GM12878 (cell line): ENCODE measurements at regions not wholly inside any gene's neighbourhood (a gene's known extent, or its start where the extent isn't known, plus 50 kb on each side); places are given as distances from the start of the nearest gene placed in this dataset.

ENCODE experiments used
- ATAC-seq: fragments of 200-7000 bp; cut with Tn5 transposase; 3 replicates; pipeline ENCODE4 v1.9.1; 2020; ENCODE audit warnings: mild to moderate bottlenecking, moderate library complexity
- BruUV-seq: library from RNA; stranded (reverse); fragments of 400-500 nt; replicated peaks from 2 replicates; lab custom pipeline; 2021; lab: Mats Ljungman, UMichigan
- CTCF ChIA-PET: fragments of 300-600 bp; sonication (Branson Sonifier 250); formaldehyde crosslinking; extraction: SDS; loops from one replicate; lab custom pipeline; 2021; ENCODE audit warnings: inconsistent platforms; lab: Yijun Ruan, JAX
- POLR2A ChIA-PET: fragments of 350-600 bp; formaldehyde crosslinking; extraction: SDS; loops from one replicate; lab custom pipeline; 2021; ENCODE audit warnings: inconsistent platforms; lab: Charles Lee
- RAD21 ChIA-PET: fragments of 300-600 bp; sonication (Branson Sonifier 250); formaldehyde crosslinking; loops from one replicate; lab custom pipeline; 2023; ENCODE audit warnings: antibody characterized with exemption; ENCODE audit not compliant: unreplicated experiment; lab: Charles Lee
- SMC1A ChIA-PET: fragments of 300-600 bp; sonication (Branson Sonifier 250); formaldehyde crosslinking; loops from one replicate; lab custom pipeline; 2023; ENCODE audit not compliant: unreplicated experiment, uncharacterized antibody; lab: Charles Lee
- DNase-seq: peaks from one replicate; pipeline ENCODE4 v3.0.0-alpha.2; 2011; ENCODE audit warnings: low read depth, low spot score
- FAIRE-seq: peaks from 3 replicates; lab custom pipeline; 2011; peaks lifted over from hg19 to GRCh38; lab: Jason Lieb, UNC
- H2AFZ ChIP-seq: 2 replicates; pipeline ENCODE4 v1.6.0; 2011; ENCODE audit warnings: low read depth, low read length, control low read depth; ENCODE audit not compliant: control insufficient read depth
- H3K27ac ChIP-seq: 2 replicates; pipeline ENCODE4 v1.5.1; 2011; ENCODE audit warnings: control low read depth; ENCODE audit not compliant: control insufficient read depth, insufficient read depth
- H3K27me3 ChIP-seq, 2 experiments: replicated peaks in 1 of 2; 2 replicates each; pipeline versions ENCODE4 v1.6.0 to v1.6.1; 2011; ENCODE audit warnings: low read length in 1 of 2; ENCODE audit not compliant: control insufficient read depth in 2 of 2, insufficient read depth in 2 of 2
- H3K36me3 ChIP-seq, 2 experiments: 2 replicates each; pipeline ENCODE4 v1.5.1; 2011; ENCODE audit warnings: low read length in 1 of 2; ENCODE audit not compliant: control insufficient read depth in 2 of 2, insufficient read depth in 2 of 2
- H3K4me1 ChIP-seq: 2 replicates; pipeline ENCODE4 v1.6.1; 2011; ENCODE audit warnings: mild to moderate bottlenecking, low read length, moderate library complexity, mixed read lengths; ENCODE audit not compliant: control insufficient read depth, insufficient read depth
- H3K4me2 ChIP-seq: 2 replicates; pipeline ENCODE4 v1.6.0; 2011; ENCODE audit warnings: control low read depth; ENCODE audit not compliant: control insufficient read depth, insufficient read depth
- H3K4me3 ChIP-seq: fragments of 200-600 bp; sonication (generic); 2 replicates; pipeline ENCODE4 v1.5.1; 2016
- H3K79me2 ChIP-seq: 2 replicates; pipeline ENCODE4 v1.6.0; 2011; ENCODE audit warnings: low read length; ENCODE audit not compliant: control insufficient read depth, insufficient read depth
- H3K9ac ChIP-seq: 2 replicates; pipeline ENCODE4 v1.8.0; 2011; ENCODE audit warnings: low read length, control low read depth, mixed read lengths; ENCODE audit not compliant: control insufficient read depth, insufficient read depth
- H3K9me3 ChIP-seq: replicated peaks from 3 replicates; pipeline ENCODE4 v1.5.1; 2011; ENCODE audit warnings: mild to moderate bottlenecking, low read length; ENCODE audit not compliant: control insufficient read depth, insufficient read depth
- H4K20me1 ChIP-seq: 2 replicates; pipeline ENCODE4 v1.6.0; 2011; ENCODE audit not compliant: control insufficient read depth, insufficient read depth
- CHD1 ChIP-seq: IDR thresholded peaks from 2 replicates; pipeline ENCODE4 v1.6.1; 2012; ENCODE audit warnings: low read depth, low read length, improper control_type of control experiment
- CHD4 ChIP-seq: fragments of 200-600 bp; sonication (generic); IDR thresholded peaks from 2 replicates; pipeline ENCODE4 v1.6.1; 2016; ENCODE audit warnings: mild to moderate bottlenecking
- EP300 ChIP-seq, 2 experiments: fragments of 150-350 bp in 1 of 2; IDR thresholded peaks; 2 replicates each; pipeline ENCODE4 v1.6.1; 2011 to 2012; ENCODE audit warnings: low read depth in 2 of 2, low read length in 2 of 2, borderline replicate concordance in 1 of 2, improper control_type of control experiment in 1 of 2, inconsistent platforms in 1 of 2; ENCODE audit not compliant: control insufficient read depth in 1 of 2
- ESRRA ChIP-seq: IDR thresholded peaks from 2 replicates; pipeline ENCODE4 v1.6.1; 2012; ENCODE audit warnings: mild to moderate bottlenecking, low read length, improper control_type of control experiment
- IKZF1 ChIP-seq: fragments of 450-650 bp; conservative IDR thresholded peaks from 2 replicates; pipeline ENCODE4 v1.6.1; 2017; ENCODE audit warnings: antibody characterized with exemption, mild to moderate bottlenecking
- IKZF2 ChIP-seq, 2 experiments: fragments of 450-650 bp; IDR thresholded peaks; 2 replicates each; pipeline ENCODE4 v1.6.1; 2017; ENCODE audit warnings: mild to moderate bottlenecking in 2 of 2, moderate library complexity in 2 of 2
- IRF3 ChIP-seq: fragments of 450-650 bp; IDR thresholded peaks from 2 replicates; pipeline ENCODE4 v1.6.1; 2014; ENCODE audit warnings: mild to moderate bottlenecking
- JUNB ChIP-seq: IDR thresholded peaks from 2 replicates; pipeline ENCODE4 v1.6.1; 2016; ENCODE audit warnings: antibody characterized with exemption, mild to moderate bottlenecking
- MYB ChIP-seq: fragments of 150-350 bp; IDR thresholded peaks from 2 replicates; pipeline ENCODE4 v1.6.1; 2014; ENCODE audit warnings: mild to moderate bottlenecking, low read depth, low read length, borderline replicate concordance
- NFXL1 ChIP-seq: fragments of 450-650 bp; IDR thresholded peaks from 2 replicates; pipeline ENCODE4 v1.6.1; 2017; ENCODE audit warnings: antibody characterized with exemption, mild to moderate bottlenecking, borderline replicate concordance
- NR2C1 ChIP-seq: fragments of 450-650 bp; IDR thresholded peaks from 2 replicates; pipeline ENCODE4 v1.6.1; 2017; ENCODE audit warnings: antibody characterized with exemption, mild to moderate bottlenecking, moderate library complexity
- PAX8 ChIP-seq: fragments of 450-650 bp; IDR thresholded peaks from 2 replicates; pipeline ENCODE4 v1.6.1; 2017; ENCODE audit warnings: mild to moderate bottlenecking, moderate library complexity
- SMAD5 ChIP-seq: IDR thresholded peaks from 2 replicates; pipeline ENCODE4 v1.6.1; 2016; ENCODE audit warnings: antibody characterized with exemption, low read depth
- SMC3 ChIP-seq: IDR thresholded peaks from 2 replicates; pipeline ENCODE4 v1.6.1; 2011; ENCODE audit warnings: low read length, improper control_type of control experiment, borderline replicate concordance
- SREBF1 ChIP-seq: IDR thresholded peaks from 2 replicates; pipeline ENCODE4 v1.6.1; 2012; ENCODE audit warnings: mild to moderate bottlenecking, low read length
- TBL1XR1 ChIP-seq: IDR thresholded peaks from 2 replicates; pipeline ENCODE4 v1.6.1; 2012; ENCODE audit warnings: low read depth, low read length, improper control_type of control experiment
- TCF12 ChIP-seq: IDR thresholded peaks from 2 replicates; pipeline ENCODE4 v1.6.1; 2011; ENCODE audit warnings: low read depth, mild to moderate bottlenecking, low read length
- ZNF24 ChIP-seq: fragments of 450-650 bp; IDR thresholded peaks from 2 replicates; pipeline ENCODE4 v1.6.1; 2017; ENCODE audit warnings: antibody characterized with exemption, mild to moderate bottlenecking
- WGBS: methylation state at CpG from one replicate; pipeline ENCODE4 v1.1.6; 2016; ENCODE audit warnings: low lambda C conversion rate; ENCODE audit not compliant: insufficient replicate concordance, insufficient coverage; ENCODE audit errors: missing lambda C conversion rate; 5-methylcytosine and 5-hydroxymethylcytosine counted together
- in situ Hi-C: fragments of 300-500 bp; cut with MboI; formaldehyde crosslinking; loops from 9 replicates; pipeline ENCODE4 v1.14.3; 2018; ENCODE audit warnings: mixed read lengths
- intact Hi-C: fragments of 100-400 bp; cut with micrococcal nuclease; formaldehyde crosslinking; loops from one replicate; pipeline ENCODE4 v1.14.2; 2022; ENCODE audit not compliant: unreplicated experiment
- TF ChIP-seq, protein P1 (sequence below): fragments of 450-650 bp; IDR thresholded peaks from 2 replicates; pipeline ENCODE4 v1.6.1; 2016; ENCODE audit warnings: mild to moderate bottlenecking
- TF ChIP-seq, protein P2 (sequence below): IDR thresholded peaks from 2 replicates; pipeline ENCODE4 v1.6.1; 2011; ENCODE audit warnings: mild to moderate bottlenecking, low read depth, low read length, moderate library complexity; ENCODE audit not compliant: insufficient replicate concordance

GRCh38 chr6:84576029-84576428 is 188.4 kb downstream of the TBX18 start (continued):
- TF ChIP-seq SMAD5 (no peak), CHD1 (no peak)

DNA sequence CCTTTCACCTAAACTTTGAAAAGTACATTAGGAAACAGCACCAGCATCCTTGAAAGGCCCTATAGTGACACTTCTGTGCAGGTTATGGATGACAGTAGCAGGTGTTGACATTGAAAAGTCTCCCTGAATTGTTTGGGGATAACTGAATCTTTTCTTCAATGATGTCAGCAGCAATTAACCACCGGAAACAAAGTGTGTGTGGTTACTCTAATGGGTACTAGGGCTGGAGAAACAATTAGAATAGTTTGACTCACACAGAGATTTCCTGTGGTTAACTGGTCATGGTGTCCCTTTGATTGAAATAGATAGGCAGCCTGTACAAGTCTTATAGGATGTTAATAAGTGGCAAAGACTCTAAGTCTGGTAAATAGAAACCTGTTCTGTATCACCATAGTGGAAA is 189.1 kb downstream of the TBX18 start:
- ATAC-seq (peak; percentile 99), FAIRE-seq (peak; percentile 64), DNase-seq (peak; percentile 61)
- ChIA-PET RAD21 (interaction anchor here (1.0 to 2.2 kb wide), 8 partner anchors 17 to 292 kb away, joined by 3 to 15 read pairs (median 4); no protein-coding TSS in a partner anchor), CTCF (interaction anchor here (1.2 to 1.6 kb wide), 4 partner anchors 9 to 165 kb away, joined by 3 to 7 read pairs (median 4); no protein-coding TSS in a partner anchor), POLR2A (interaction anchor here (0.7 to 1.5 kb wide), 4 partner anchors 11 to 506 kb away, joined by 3 to 4 read pairs (median 3); no protein-coding TSS in a partner anchor), SMC1A (interaction anchor here (0.9 to 4.1 kb wide), 15 partner anchors 8 to 296 kb away, joined by 3 to 40 read pairs (median 4); no protein-coding TSS in a partner anchor)
- no TSS peak for BruUV-seq
- H3K9ac ChIP-seq = no peak overlapping the region
- peaks cover 1% of the 10 kb centered on the region; the same call in 1 of the 3 replicates for H3K9me3 ChIP-seq
- no peaks in the 10 kb centered on the region for H3K36me3 ChIP-seq
- in situ Hi-C loops = no loop called here
- 0% methylated on average over 1 of the region's 1 CpG for WGBS
- no peak overlapping the region for H3K4me3 ChIP-seq
- no peaks in the 10 kb centered on the region for H3K27me3 ChIP-seq
- H3K27ac ChIP-seq = no peak overlapping the region
- no peak overlapping the region for H2AFZ ChIP-seq
- no peaks in the 10 kb centered on the region for H3K79me2 ChIP-seq
- H3K4me2 ChIP-seq = no peak overlapping the region
- H3K4me1 ChIP-seq = no peaks in the 10 kb centered on the region; the same call in 1 of the 2 replicates
- intact Hi-C loops = loop anchor here (1.0 to 5.0 kb wide), 3 partner anchors 9 to 197 kb away; no protein-coding TSS in a partner anchor
- H4K20me1 ChIP-seq = no peaks in the 10 kb centered on the region
- TF ChIP-seq IKZF2 (IDR thresholded peaks at IDR 0.05) (peak; percentile 99 to 100), JUNB (peak; percentile 62), ZNF24 (peak; percentile 95), IRF3 (no peak), NFXL1 (no peak), PAX8 (no peak), CHD4 (no peak), SMC3 (no peak; the same call in 1 of the 2 replicates), TBL1XR1 (peak; percentile 71; the same call in 1 of the 2 replicates), ESRRA (no peak), MYB (peak; percentile 70; the same call in 1 of the 2 replicates), IKZF1 (peak; percentile 98), EP300 (IDR thresholded peaks at IDR 0.05; ENCODE audit: borderline replicate concordance in 1 of 2, control insufficient read depth in 1 of 2, low read depth in 2 of 2, low read length in 2 of 2) (peak; percentile 96 to 98), SREBF1 (no peak), NR2C1 (no peak), TCF12 (peak; percentile 52; the same call in 1 of the 2 replicates)
- TF ChIP-seq, protein P1, sequence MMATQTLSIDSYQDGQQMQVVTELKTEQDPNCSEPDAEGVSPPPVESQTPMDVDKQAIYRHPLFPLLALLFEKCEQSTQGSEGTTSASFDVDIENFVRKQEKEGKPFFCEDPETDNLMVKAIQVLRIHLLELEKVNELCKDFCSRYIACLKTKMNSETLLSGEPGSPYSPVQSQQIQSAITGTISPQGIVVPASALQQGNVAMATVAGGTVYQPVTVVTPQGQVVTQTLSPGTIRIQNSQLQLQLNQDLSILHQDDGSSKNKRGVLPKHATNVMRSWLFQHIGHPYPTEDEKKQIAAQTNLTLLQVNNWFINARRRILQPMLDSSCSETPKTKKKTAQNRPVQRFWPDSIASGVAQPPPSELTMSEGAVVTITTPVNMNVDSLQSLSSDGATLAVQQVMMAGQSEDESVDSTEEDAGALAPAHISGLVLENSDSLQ = peak; percentile 78
- TF ChIP-seq, protein P2, sequence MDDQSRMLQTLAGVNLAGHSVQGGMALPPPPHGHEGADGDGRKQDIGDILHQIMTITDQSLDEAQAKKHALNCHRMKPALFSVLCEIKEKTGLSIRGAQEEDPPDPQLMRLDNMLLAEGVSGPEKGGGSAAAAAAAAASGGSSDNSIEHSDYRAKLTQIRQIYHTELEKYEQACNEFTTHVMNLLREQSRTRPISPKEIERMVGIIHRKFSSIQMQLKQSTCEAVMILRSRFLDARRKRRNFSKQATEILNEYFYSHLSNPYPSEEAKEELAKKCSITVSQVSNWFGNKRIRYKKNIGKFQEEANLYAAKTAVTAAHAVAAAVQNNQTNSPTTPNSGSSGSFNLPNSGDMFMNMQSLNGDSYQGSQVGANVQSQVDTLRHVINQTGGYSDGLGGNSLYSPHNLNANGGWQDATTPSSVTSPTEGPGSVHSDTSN = peak; percentile 13
